Activated gamma-delta T cell (primary cell): ENCODE measurements at regions not wholly inside any gene's neighbourhood (a gene's known extent, or its start where the extent isn't known, plus 50 kb on each side); places are given as distances from the start of the nearest gene placed in this dataset.

Source experiments
- DNase-seq: peaks from one replicate; lab custom pipeline; 2025; lab: John Stamatoyannopoulos, UW

GRCh38 chr1:193348091-193348768 is 161.8 kb upstream of the B3GALT2 start:
- DNase-seq: no peak

- DNase-seq: no peak
These were observed 159.7 kb upstream of the B3GALT2 start for GRCh38 chr1:193346085-193346484.

- no peak for DNase-seq
These were observed 156.4 kb upstream of the B3GALT2 start for GRCh38 chr1:193342811-193343210.

GRCh38 chr1:193340331-193340730 is 153.9 kb upstream of the B3GALT2 start:
- no peak for DNase-seq

DNA sequence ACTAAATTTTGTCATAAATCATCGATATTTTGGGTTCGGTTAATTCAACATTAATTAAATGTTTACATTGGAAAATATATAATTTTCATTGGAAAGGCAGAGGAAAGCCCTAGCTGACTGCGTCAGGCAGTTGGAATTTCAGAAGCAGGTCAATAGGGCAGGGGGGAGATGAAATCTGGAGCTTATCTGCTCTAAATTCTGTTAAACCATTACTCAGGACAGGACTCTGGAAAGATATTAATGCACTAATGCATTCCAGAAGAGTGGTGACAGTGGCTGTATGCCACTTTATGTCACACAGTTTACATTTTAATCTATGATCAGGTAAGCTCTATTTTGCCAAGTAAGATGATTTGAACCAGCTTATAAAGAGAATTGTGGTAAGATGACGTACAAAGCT is 153.0 kb upstream of the B3GALT2 start:
- no peak for DNase-seq

- DNase-seq: no peak
These were observed 151.8 kb upstream of the B3GALT2 start for GRCh38 chr1:193338194-193338593.

- DNase-seq: no peak
These were observed 149.5 kb upstream of the B3GALT2 start for GRCh38 chr1:193335806-193336428.

- DNase-seq: no peak
These were observed 146.8 kb upstream of the B3GALT2 start for GRCh38 chr1:193333166-193333565.

DNA sequence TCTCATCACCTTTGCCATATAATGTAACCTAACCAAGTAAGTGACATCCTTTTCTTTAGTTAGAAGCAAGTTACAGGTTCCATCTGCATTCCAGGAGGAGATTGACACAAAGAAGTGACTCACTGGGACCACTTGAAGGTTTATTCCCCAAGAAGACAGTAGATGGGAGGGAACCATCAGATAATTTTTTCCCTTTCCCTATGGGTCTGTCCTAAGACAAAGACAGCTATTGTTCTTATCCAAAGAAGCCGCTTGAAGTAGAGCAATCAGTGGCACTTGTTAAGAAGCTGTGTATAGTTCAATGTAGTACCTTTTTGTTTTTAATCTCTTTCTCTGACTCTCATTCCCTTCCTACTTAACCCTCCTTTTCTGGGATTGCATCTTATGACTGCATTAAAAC is 139.9 kb upstream of the B3GALT2 start:
- DNase-seq: no peak

- DNase-seq: no peak
These were observed 139.4 kb upstream of the B3GALT2 start for GRCh38 chr1:193325771-193326170.

- no peak for DNase-seq
These were observed 138.6 kb upstream of the B3GALT2 start for GRCh38 chr1:193325042-193325441.

DNA sequence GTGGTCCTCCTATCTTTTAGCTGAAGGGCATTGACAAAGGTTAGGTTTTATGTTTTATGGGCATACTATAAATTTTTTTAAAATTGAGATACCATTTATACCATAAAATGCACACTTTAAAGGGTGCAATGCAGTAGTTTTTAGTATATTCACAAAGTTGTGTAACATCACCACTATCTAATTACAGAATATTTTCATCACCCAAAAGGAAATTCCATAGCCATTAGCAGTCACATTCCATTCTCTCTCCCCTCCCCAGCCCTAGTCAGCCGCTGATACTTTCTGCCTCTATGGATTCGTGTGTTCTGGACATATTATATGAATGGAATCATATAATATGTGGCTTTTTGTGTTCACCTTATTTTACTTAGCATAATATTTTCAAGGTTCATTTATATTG is 135.8 kb upstream of the B3GALT2 start:
- no peak for DNase-seq

- DNase-seq: no peak
These were observed 134.9 kb upstream of the B3GALT2 start for GRCh38 chr1:193321242-193321840.

GRCh38 chr1:193320270-193320669 is 133.9 kb upstream of the B3GALT2 start:
- DNase-seq: no peak

GRCh38 chr1:193318347-193318746 is 131.9 kb upstream of the B3GALT2 start:
- DNase-seq: no peak

GRCh38 chr1:193313354-193314140 is 127.1 kb upstream of the B3GALT2 start:
- no peak for DNase-seq

GRCh38 chr1:193312432-193312831 is 126.0 kb upstream of the B3GALT2 start:
- no peak for DNase-seq

DNA sequence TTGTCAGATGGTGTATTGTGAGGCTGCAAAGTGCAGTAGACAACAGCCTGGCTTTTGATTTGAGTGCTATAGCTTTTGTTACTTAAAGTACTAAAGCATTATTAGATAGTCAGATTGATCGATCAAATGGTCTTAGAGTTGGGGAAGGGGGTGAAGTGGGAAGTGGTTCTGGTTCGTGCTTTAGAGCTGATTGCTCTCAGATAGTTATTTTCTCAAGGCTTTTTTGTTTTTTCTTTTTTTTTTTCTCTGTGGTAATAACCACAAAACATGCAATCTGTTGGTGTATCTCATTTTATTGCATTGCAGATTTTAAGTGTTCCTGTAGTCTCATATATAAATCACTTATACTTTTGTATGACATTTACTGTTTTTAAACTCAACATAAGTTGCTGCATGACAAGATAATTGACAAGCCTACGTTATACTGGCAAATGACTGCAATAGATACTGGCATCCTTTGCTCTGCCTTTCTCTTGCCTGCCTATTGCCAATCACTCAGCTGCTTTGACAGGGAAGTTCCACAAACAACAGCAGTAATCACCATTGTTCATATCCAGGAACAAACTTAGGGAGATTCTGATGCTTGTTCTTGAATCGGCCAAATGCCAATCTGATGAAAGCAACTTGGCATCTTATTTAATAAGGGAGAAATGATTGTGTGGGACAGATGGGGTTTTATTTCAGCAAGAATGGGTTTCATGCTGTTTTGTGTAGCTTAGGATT is 125.0 kb upstream of the B3GALT2 start:
- no peak for DNase-seq

DNA sequence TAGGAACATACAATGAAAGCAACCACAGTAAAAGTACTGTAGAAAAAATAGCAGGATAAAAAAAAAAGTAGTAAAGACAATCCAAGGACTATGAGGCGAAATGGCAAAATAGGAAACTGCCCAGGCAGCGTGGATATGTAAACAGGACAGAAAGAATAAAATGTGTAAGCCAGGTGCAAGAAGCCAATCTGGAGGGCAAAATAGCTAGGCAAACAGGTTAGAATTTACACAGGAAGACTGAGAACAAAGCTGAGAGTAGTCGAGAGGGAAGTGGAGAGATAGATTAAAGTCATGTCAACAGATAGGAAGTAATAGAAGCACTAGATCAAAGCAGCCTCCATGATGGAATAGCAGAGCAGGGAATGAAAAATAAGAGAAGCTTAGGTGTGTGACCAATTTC is 124.2 kb upstream of the B3GALT2 start:
- DNase-seq: no peak

GRCh38 chr1:193309936-193310475 is 123.6 kb upstream of the B3GALT2 start:
- no peak for DNase-seq

DNA sequence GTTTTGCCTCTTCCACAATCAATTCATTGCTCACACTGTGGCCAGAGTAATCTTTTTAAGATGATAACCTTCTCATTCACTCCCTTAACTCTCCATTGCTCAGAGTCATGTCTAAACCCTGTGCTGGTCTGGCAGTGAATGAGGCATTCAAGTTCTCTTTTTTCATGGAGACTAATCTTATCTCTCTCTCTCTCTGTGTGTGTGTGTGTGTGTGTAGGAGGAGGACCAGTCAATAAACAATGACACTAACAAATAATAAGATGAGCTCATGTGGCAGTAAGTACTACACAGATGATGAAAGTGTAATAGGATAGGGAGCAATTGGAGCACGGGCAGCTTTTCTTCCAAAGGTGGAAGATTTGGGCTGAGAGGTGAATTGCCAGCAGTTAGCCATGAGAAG is 122.0 kb upstream of the B3GALT2 start:
- DNase-seq: no peak

DNA sequence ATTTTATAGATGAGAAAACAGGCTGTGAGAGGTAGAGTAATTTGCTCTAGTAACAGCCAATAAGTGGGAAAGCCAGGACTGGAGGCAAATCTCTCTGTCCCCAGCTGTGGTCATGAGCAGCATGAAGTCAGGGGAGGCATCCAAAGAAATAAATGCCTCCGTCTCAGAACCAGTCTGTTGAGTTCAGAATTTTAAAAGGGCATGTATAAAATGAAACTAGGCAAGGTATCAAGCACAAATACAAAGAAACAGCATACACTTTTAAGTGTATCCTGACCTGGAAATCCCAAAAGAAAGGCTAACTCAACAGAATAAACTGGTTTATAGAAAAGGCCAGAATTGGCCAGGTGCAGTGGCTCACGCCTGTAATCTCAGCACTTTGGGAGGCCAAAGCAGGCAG is 120.0 kb upstream of the B3GALT2 start:
- no peak for DNase-seq
